SK-N-SH treated with all-trans-retinoic acid at 6 μM for 48 hours (cell line): ENCODE measurements at regions not wholly inside any gene's neighbourhood (a gene's known extent, or its start where the extent isn't known, plus 50 kb on each side); places are given as distances from the start of the nearest gene placed in this dataset.

Experiments used
- ARNTL ChIP-seq: fragments of 450-650 bp; formaldehyde crosslinking; IDR thresholded peaks from 2 replicates; pipeline ENCODE4 v1.5.0; 2020; ENCODE audit warnings: low read depth, mild to moderate bottlenecking, moderate library complexity, borderline replicate concordance
- TCF4 ChIP-seq: fragments of 250-450 bp; sonication (Bioruptor Pico); IDR thresholded peaks from 2 replicates; pipeline ENCODE4 v1.8.0; 2021; ENCODE audit warnings: mild to moderate bottlenecking, moderate library complexity, borderline replicate concordance

GRCh38 chr6:144655376-144655775 is 370.2 kb downstream of the UTRN start:
- TF ChIP-seq TCF4 (CRISPR knock-in tag) (no peak), ARNTL (no peak)
